GM23338 (cell line): ENCODE measurements at regions not wholly inside any gene's neighbourhood (a gene's known extent, or its start where the extent isn't known, plus 50 kb on each side); places are given as distances from the start of the nearest gene placed in this dataset.
A peak's percentile ranks its signal among the peaks of the same experiment; 100 is the strongest.

Source experiments
- ATAC-seq: fragments of 200-7000 bp; cut with Tn5 transposase; 3 replicates; pipeline ENCODE4 v1.9.1; 2020
- DNase-seq: peaks from one replicate; pipeline ENCODE4 v3.0.0-alpha.2; 2015; ENCODE audit warnings: low spot score
- H2AFZ ChIP-seq: fragments of 200-600 bp; sonication (generic); 2 replicates; pipeline ENCODE4 v1.8.0; 2016; ENCODE audit warnings: antibody characterized with exemption, mild to moderate bottlenecking, moderate library complexity
- H3F3A ChIP-seq: fragments of 200-600 bp; sonication (generic); replicated peaks from 2 replicates; pipeline ENCODE4 v1.8.0; 2017; ENCODE audit warnings: antibody characterized with exemption, mixed run types, low read depth
- H3K27ac ChIP-seq: fragments of 200-600 bp; sonication (generic); 2 replicates; pipeline ENCODE4 v1.6.1; 2016; ENCODE audit warnings: low read depth
- H3K27me3 ChIP-seq: fragments of 200-600 bp; sonication (generic); 2 replicates; pipeline ENCODE4 v1.8.0; 2016; ENCODE audit warnings: mild to moderate bottlenecking, mixed run types, moderate library complexity; ENCODE audit not compliant: insufficient read depth
- H3K36me3 ChIP-seq: fragments of 200-600 bp; sonication (generic); 2 replicates; pipeline ENCODE4 v1.8.0; 2016; ENCODE audit warnings: mild to moderate bottlenecking; ENCODE audit not compliant: insufficient read depth
- H3K4me1 ChIP-seq: fragments of 200-600 bp; sonication (generic); 2 replicates; pipeline ENCODE4 v1.8.0; 2016; ENCODE audit warnings: mild to moderate bottlenecking, moderate library complexity; ENCODE audit not compliant: insufficient read depth
- H3K4me2 ChIP-seq: fragments of 200-600 bp; sonication (generic); 2 replicates; pipeline ENCODE4 v1.7.1; 2017; ENCODE audit warnings: mixed run types
- H3K4me3 ChIP-seq: fragments of 200-600 bp; sonication (generic); 2 replicates; pipeline ENCODE4 v1.6.1; 2016; ENCODE audit warnings: mixed run types
- H3K79me2 ChIP-seq: fragments of 200-600 bp; sonication (generic); replicated peaks from 2 replicates; pipeline ENCODE4 v1.8.0; 2017; ENCODE audit warnings: mild to moderate bottlenecking; ENCODE audit not compliant: insufficient read depth
- H3K9me2 ChIP-seq: fragments of 200-600 bp; sonication (generic); 2 replicates; pipeline ENCODE4 v1.8.0; 2017; ENCODE audit not compliant: insufficient read depth
- H4K20me1 ChIP-seq: fragments of 200-600 bp; sonication (generic); replicated peaks from 2 replicates; pipeline ENCODE4 v1.8.0; 2017; ENCODE audit warnings: mild to moderate bottlenecking; ENCODE audit not compliant: insufficient read depth
- H3K27ac Mint-ChIP-seq: 2 replicates; pipeline ENCODE4 v1.8.0; 2020; ENCODE audit warnings: inconsistent platforms, mild to moderate bottlenecking, moderate library complexity, mixed read lengths
- H3K27me3 Mint-ChIP-seq: 3 replicates; pipeline ENCODE4 v1.8.0; 2022; ENCODE audit warnings: low read depth, mild to moderate bottlenecking, moderate library complexity, mixed read lengths, inconsistent platforms; ENCODE audit not compliant: insufficient read depth, poor library complexity
- H3K36me3 Mint-ChIP-seq: 3 replicates; pipeline ENCODE4 v1.8.0; 2021; ENCODE audit warnings: low read depth, mild to moderate bottlenecking, inconsistent platforms, moderate library complexity, mixed read lengths
- H3K4me1 Mint-ChIP-seq: 3 replicates; pipeline ENCODE4 v1.8.0; 2020; ENCODE audit warnings: mild to moderate bottlenecking, inconsistent platforms, mixed read lengths
- H3K4me3 Mint-ChIP-seq: 3 replicates; pipeline ENCODE4 v1.8.0; 2021; ENCODE audit warnings: moderate library complexity, mild to moderate bottlenecking, inconsistent platforms, mixed read lengths
- H3K9me3 Mint-ChIP-seq: 3 replicates; pipeline ENCODE4 v1.8.0; 2020; ENCODE audit warnings: moderate library complexity, mild to moderate bottlenecking, inconsistent platforms, mixed read lengths
- JUNB ChIP-seq: IDR thresholded peaks from one replicate; pipeline ENCODE4 v1.6.1; 2016; ENCODE audit warnings: antibody characterized with exemption; ENCODE audit not compliant: unreplicated experiment
- NANOG ChIP-seq: IDR thresholded peaks from 2 replicates; pipeline ENCODE4 v1.6.1; 2016; ENCODE audit warnings: antibody characterized with exemption, borderline replicate concordance
- ZNF331 ChIP-seq: fragments of 250-450 bp; sonication (Bioruptor Pico); IDR thresholded peaks from 2 replicates; pipeline ENCODE4 v1.5.0; 2020; ENCODE audit warnings: low read depth, mild to moderate bottlenecking, moderate library complexity
- TF ChIP-seq, protein P1 (sequence below), 2 experiments: fragments of 200-600 bp in 1 of 2; sonication (generic) in 1 of 2; conservative IDR thresholded peaks; 2 replicates each; pipeline versions ENCODE4 v1.5.1 to v1.6.1; 2016 to 2017; ENCODE audit warnings: antibody characterized with exemption in 2 of 2, low read depth in 2 of 2, mild to moderate bottlenecking in 2 of 2, moderate library complexity in 1 of 2

- H3K4me3 ChIP-seq: no peak overlapping the region
- Mint-ChIP-seq H3K4me1 (peaks cover 3% of the 10 kb centered on the region; the same call in 2 of the 3 replicates), H3K4me3 (no peak overlapping the region), H3K27me3 (peaks cover 2% of the 10 kb centered on the region), H3K36me3 (no peaks in the 10 kb centered on the region), H3K9me3 (no peaks in the 10 kb centered on the region; the same call in 2 of the 3 replicates), H3K27ac (no peak overlapping the region)
- H3K27me3 ChIP-seq: no peaks in the 10 kb centered on the region
- DNase-seq (peak; percentile 80), ATAC-seq (peak; percentile 97)
- H3K36me3 ChIP-seq: no peaks in the 10 kb centered on the region
- no peak overlapping the region for H3K27ac ChIP-seq
- no peaks in the 10 kb centered on the region for H3F3A ChIP-seq
- no peak for TF ChIP-seq ZNF331 (CRISPR knock-in tag)
- TF ChIP-seq, protein P1, sequence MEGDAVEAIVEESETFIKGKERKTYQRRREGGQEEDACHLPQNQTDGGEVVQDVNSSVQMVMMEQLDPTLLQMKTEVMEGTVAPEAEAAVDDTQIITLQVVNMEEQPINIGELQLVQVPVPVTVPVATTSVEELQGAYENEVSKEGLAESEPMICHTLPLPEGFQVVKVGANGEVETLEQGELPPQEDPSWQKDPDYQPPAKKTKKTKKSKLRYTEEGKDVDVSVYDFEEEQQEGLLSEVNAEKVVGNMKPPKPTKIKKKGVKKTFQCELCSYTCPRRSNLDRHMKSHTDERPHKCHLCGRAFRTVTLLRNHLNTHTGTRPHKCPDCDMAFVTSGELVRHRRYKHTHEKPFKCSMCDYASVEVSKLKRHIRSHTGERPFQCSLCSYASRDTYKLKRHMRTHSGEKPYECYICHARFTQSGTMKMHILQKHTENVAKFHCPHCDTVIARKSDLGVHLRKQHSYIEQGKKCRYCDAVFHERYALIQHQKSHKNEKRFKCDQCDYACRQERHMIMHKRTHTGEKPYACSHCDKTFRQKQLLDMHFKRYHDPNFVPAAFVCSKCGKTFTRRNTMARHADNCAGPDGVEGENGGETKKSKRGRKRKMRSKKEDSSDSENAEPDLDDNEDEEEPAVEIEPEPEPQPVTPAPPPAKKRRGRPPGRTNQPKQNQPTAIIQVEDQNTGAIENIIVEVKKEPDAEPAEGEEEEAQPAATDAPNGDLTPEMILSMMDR (conservative IDR thresholded peaks at IDR 0.05; ENCODE audit: low read depth in 2 of 2): peak; percentile 66 to 70
- no peak overlapping the region for H3K4me2 ChIP-seq
- H2AFZ ChIP-seq: 0 out of 2 replicates have a peak overlapping the region, but pooled peaks have one; percentile 23
- no peaks in the 10 kb centered on the region for H4K20me1 ChIP-seq
- H3K9me2 ChIP-seq: no peaks in the 10 kb centered on the region
- no peaks in the 10 kb centered on the region for H3K4me1 ChIP-seq
- H3K79me2 ChIP-seq: no peaks in the 10 kb centered on the region
These were observed 187.7 kb upstream of the NUDT10 start for GRCh38 chrX:51144828-51145442.

GRCh38 chrX:51148848-51149247, 183.8 kb upstream of the NUDT10 start:
- Histone ChIP-seq H3K4me2 (no peak overlapping the region), H3K4me1 (no peaks in the 10 kb centered on the region), H3K4me3 (no peak overlapping the region), H3K27me3 (no peaks in the 10 kb centered on the region), H3K79me2 (no peaks in the 10 kb centered on the region), H3K27ac (no peak overlapping the region), H4K20me1 (no peaks in the 10 kb centered on the region), H3F3A (no peaks in the 10 kb centered on the region), H2AFZ (no peak overlapping the region), H3K9me2 (no peaks in the 10 kb centered on the region), H3K36me3 (no peaks in the 10 kb centered on the region)
- TF ChIP-seq NANOG: no peak
- TF ChIP-seq, protein P1 (conservative IDR thresholded peaks at IDR 0.05; ENCODE audit: low read depth in 2 of 2): peak; percentile 50 to 69
- Mint-ChIP-seq H3K4me1 (peaks cover 3% of the 10 kb centered on the region; the same call in 2 of the 3 replicates), H3K27me3 (peaks cover 4% of the 10 kb centered on the region), H3K4me3 (no peak overlapping the region), H3K36me3 (no peaks in the 10 kb centered on the region), H3K9me3 (no peaks in the 10 kb centered on the region), H3K27ac (no peak overlapping the region)
- DNase-seq (peak; percentile 62), ATAC-seq (peak; percentile 90)

DNA sequence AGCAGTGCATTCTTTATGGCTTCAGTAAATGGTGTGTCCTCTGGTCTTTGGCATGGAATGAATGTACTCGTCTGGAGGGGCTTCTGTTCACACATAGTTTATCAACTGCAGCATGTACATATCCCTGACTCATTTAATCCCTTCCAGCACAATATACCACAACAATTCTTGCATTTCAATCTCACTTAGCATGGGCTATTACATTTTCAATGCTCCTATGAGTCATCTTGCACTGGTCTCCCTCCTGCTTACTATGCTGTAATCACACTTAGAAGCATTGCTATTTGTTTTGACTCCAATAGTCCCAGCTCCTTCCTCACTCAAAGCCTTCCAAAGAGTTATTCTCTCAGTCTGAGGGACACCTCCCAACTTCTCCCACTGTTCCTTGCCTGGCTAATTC, 180.9 kb upstream of the NUDT10 start:
- H2AFZ ChIP-seq: no peak overlapping the region
- H3F3A ChIP-seq: no peaks in the 10 kb centered on the region
- no peak overlapping the region for H3K4me3 ChIP-seq
- Mint-ChIP-seq H3K27ac (no peak overlapping the region), H3K4me1 (peaks cover 3% of the 10 kb centered on the region; the same call in 1 of the 3 replicates), H3K36me3 (no peaks in the 10 kb centered on the region), H3K4me3 (no peak overlapping the region), H3K27me3 (peaks cover 2% of the 10 kb centered on the region), H3K9me3 (no peaks in the 10 kb centered on the region)
- no peak for DNase-seq
- no peaks in the 10 kb centered on the region for H3K79me2 ChIP-seq
- no peak for ATAC-seq
- TF ChIP-seq JUNB: no peak
- no peaks in the 10 kb centered on the region for H3K4me1 ChIP-seq
- H3K27me3 ChIP-seq: no peaks in the 10 kb centered on the region
- H3K4me2 ChIP-seq: no peak overlapping the region
- no peak overlapping the region for H3K27ac ChIP-seq
- H3K36me3 ChIP-seq: no peaks in the 10 kb centered on the region
- no peaks in the 10 kb centered on the region for H3K9me2 ChIP-seq
- H4K20me1 ChIP-seq: no peaks in the 10 kb centered on the region
